ENCODE measurements at regions not wholly inside any gene's neighbourhood (a gene's known extent, or its start where the extent isn't known, plus 50 kb on each side); places are given as distances from the start of the nearest gene placed in this dataset.
"Not testable (repeated sequence)": the region's sequence is repeated elsewhere in the genome, so short reads cannot be mapped to it uniquely, and the experiment has no call there.

- DNase-seq (ENCODE audit: low spot score in 2 of 2) = no peak
- FAIRE-seq = no peak
Measured at GRCh38 chr16:10312784-10313724, 72.8 kb upstream of the ATF7IP2 start.

GRCh38 chr16:10314317-10314716 is 71.5 kb upstream of the ATF7IP2 start:
- DNase-seq (ENCODE audit: low spot score in 2 of 2) (no peak), FAIRE-seq (no peak)

GRCh38 chr16:10314811-10315210 is 71.0 kb upstream of the ATF7IP2 start:
- DNase-seq (ENCODE audit: low spot score in 2 of 2) (no peak), FAIRE-seq (no peak)

- FAIRE-seq (no peak), DNase-seq (ENCODE audit: low spot score in 2 of 2) (no peak)
Measured at GRCh38 chr16:10317425-10318001, 68.3 kb upstream of the ATF7IP2 start.

GRCh38 chr16:10318798-10319500 is 66.9 kb upstream of the ATF7IP2 start:
- DNase-seq (ENCODE audit: low spot score in 2 of 2) (no peak), FAIRE-seq (no peak)

GRCh38 chr16:10321407-10322387 is 64.2 kb upstream of the ATF7IP2 start:
- DNase-seq (ENCODE audit: low spot score in 2 of 2) (no peak), FAIRE-seq (no peak)

- DNase-seq (ENCODE audit: low spot score in 2 of 2) (no peak), FAIRE-seq (no peak)
Measured at GRCh38 chr16:10322723-10323527, 62.9 kb upstream of the ATF7IP2 start.

- FAIRE-seq (no peak), DNase-seq (ENCODE audit: low spot score in 2 of 2) (no peak)
Measured at GRCh38 chr16:10323528-10323869, 62.4 kb upstream of the ATF7IP2 start.

GRCh38 chr16:10324210-10324609 is 61.7 kb upstream of the ATF7IP2 start:
- FAIRE-seq (no peak), DNase-seq (ENCODE audit: low spot score in 2 of 2) (no peak)

- DNase-seq (ENCODE audit: low spot score in 2 of 2) (no peak), FAIRE-seq (no peak)
Measured at GRCh38 chr16:10325783-10326543, 59.9 kb upstream of the ATF7IP2 start.

- FAIRE-seq = no peak
- DNase-seq (ENCODE audit: low spot score in 2 of 2) = no peak
Measured at GRCh38 chr16:10326647-10327046, 59.2 kb upstream of the ATF7IP2 start.

- not testable (repeated sequence) for DNase-seq (ENCODE audit: low spot score in 2 of 2); FAIRE-seq
Measured at GRCh38 chr16:10328291-10328690, 57.6 kb upstream of the ATF7IP2 start.

- FAIRE-seq (no peak), DNase-seq (ENCODE audit: low spot score in 2 of 2) (no peak)
Measured at GRCh38 chr16:10332241-10332640, 53.6 kb upstream of the ATF7IP2 start.

GRCh38 chr16:10332775-10333174 is 53.1 kb upstream of the ATF7IP2 start:
- DNase-seq (ENCODE audit: low spot score in 2 of 2) (no peak), FAIRE-seq (no peak)

GRCh38 chr16:10333321-10334032 is 52.4 kb upstream of the ATF7IP2 start:
- DNase-seq (ENCODE audit: low spot score in 2 of 2) (no peak), FAIRE-seq (no peak)

- DNase-seq (ENCODE audit: low spot score in 2 of 2) (no peak), FAIRE-seq (no peak)
Measured at GRCh38 chr16:10335681-10336080, 50.2 kb upstream of the ATF7IP2 start.
